Large intestine (tissue), 3 donors: ENCODE measurements at regions not wholly inside any gene's neighbourhood (a gene's known extent, or its start where the extent isn't known, plus 50 kb on each side); places are given as distances from the start of the nearest gene placed in this dataset.
A peak's percentile ranks its signal among the peaks of the same experiment; 100 is the strongest.
"Not testable (repeated sequence)": the region's sequence is repeated elsewhere in the genome, so short reads cannot be mapped to it uniquely, and the experiment has no call there.

ENCODE experiments used
- DNase-seq, 2 donors: peaks; one replicate each; pipeline versions ENCODE4 v3.0.0 to v3.0.0-alpha.2; 2013
- H3K27ac ChIP-seq: one replicate; pipeline ENCODE4 v1.5.1; 2013; ENCODE audit warnings: low read length
- H3K27me3 ChIP-seq: 2 replicates; pipeline ENCODE4 v1.6.1; 2013; ENCODE audit warnings: low read length; ENCODE audit not compliant: control insufficient read depth, insufficient read depth
- H3K36me3 ChIP-seq: 2 replicates; pipeline ENCODE4 v1.6.1; 2013; ENCODE audit warnings: low read length; ENCODE audit not compliant: control insufficient read depth, insufficient read depth
- H3K4me1 ChIP-seq: one replicate; pipeline ENCODE4 v1.6.1; 2013; ENCODE audit warnings: low read length; ENCODE audit not compliant: control insufficient read depth, insufficient read depth
- H3K4me3 ChIP-seq: one replicate; pipeline ENCODE4 v1.5.1; 2013; ENCODE audit warnings: low read length
- H3K9me3 ChIP-seq: one replicate; pipeline ENCODE4 v1.6.1; 2013; ENCODE audit warnings: mild to moderate bottlenecking, low read depth, low read length, moderate library complexity; ENCODE audit not compliant: control insufficient read depth
- WGBS: methylation state at CpG from one replicate; pipeline ENCODE4 v1.1.5; 2013; ENCODE audit warnings: low lambda C conversion rate; ENCODE audit not compliant: insufficient coverage; 5-methylcytosine and 5-hydroxymethylcytosine counted together

- WGBS: no CpG with 5 or more reads among the region's 15 CpGs
- Histone ChIP-seq H3K4me1 (peaks cover 4% of the 10 kb centered on the region), H3K4me3 (no peak overlapping the region), H3K27me3 (no peaks in the 10 kb centered on the region), H3K27ac (no peak overlapping the region), H3K9me3 (peaks cover 12% of the 10 kb centered on the region), H3K36me3 (no peaks in the 10 kb centered on the region)
- DNase-seq: no peak
Observed at GRCh38 chr17:43315858-43316521, 82.2 kb upstream of the RNU2-1 start.

- WGBS: 0% methylated on average over 2 of the region's 32 CpGs
- no peak overlapping the region for H3K27ac ChIP-seq
- DNase-seq: no peak
- H3K9me3 ChIP-seq: peaks cover 12% of the 10 kb centered on the region
- no peaks in the 10 kb centered on the region for H3K27me3 ChIP-seq
- no peaks in the 10 kb centered on the region for H3K36me3 ChIP-seq
- no peak overlapping the region for H3K4me3 ChIP-seq
- H3K4me1 ChIP-seq: peaks cover 4% of the 10 kb centered on the region
Observed at GRCh38 chr17:43315369-43315768, 81.6 kb upstream of the RNU2-1 start.

GRCh38 chr17:43314611-43315011, 80.8 kb upstream of the RNU2-1 start:
- peak in 1 of 2 donors; percentile 28 for DNase-seq
- WGBS: no CpG with 5 or more reads among the region's 3 CpGs
- Histone ChIP-seq H3K27ac (no peak overlapping the region), H3K9me3 (peaks cover 9% of the 10 kb centered on the region), H3K36me3 (no peaks in the 10 kb centered on the region), H3K27me3 (no peaks in the 10 kb centered on the region), H3K4me3 (no peak overlapping the region), H3K4me1 (peaks cover 4% of the 10 kb centered on the region)

DNA sequence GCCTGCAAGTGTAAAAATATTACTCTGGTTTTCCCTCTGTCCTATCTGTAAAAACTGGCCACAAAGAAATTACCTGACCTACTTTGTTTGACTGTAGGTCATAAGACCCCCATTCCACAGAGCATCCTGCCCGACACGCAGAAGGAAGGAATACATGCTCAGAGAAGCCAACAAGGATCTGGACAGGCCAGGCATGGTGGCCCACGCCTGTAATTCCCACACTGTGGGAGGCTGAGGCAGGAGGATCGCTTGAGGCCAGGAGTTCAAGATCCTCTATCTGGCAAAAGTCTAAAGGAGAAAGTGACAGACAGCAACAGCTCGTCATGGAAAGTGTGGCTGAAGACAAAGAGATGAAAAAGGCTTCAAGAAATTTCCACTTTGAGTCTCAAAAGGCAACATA, 78.2 kb upstream of the RNU2-1 start:
- no peaks in the 10 kb centered on the region for H3K36me3 ChIP-seq
- WGBS: 60% methylated on average over 1 of the region's 5 CpGs
- no peaks in the 10 kb centered on the region for H3K27me3 ChIP-seq
- no peaks in the 10 kb centered on the region for H3K4me1 ChIP-seq
- no peak overlapping the region for H3K4me3 ChIP-seq
- no peak for DNase-seq
- no peak overlapping the region for H3K27ac ChIP-seq
- H3K9me3 ChIP-seq: no peaks in the 10 kb centered on the region

DNA sequence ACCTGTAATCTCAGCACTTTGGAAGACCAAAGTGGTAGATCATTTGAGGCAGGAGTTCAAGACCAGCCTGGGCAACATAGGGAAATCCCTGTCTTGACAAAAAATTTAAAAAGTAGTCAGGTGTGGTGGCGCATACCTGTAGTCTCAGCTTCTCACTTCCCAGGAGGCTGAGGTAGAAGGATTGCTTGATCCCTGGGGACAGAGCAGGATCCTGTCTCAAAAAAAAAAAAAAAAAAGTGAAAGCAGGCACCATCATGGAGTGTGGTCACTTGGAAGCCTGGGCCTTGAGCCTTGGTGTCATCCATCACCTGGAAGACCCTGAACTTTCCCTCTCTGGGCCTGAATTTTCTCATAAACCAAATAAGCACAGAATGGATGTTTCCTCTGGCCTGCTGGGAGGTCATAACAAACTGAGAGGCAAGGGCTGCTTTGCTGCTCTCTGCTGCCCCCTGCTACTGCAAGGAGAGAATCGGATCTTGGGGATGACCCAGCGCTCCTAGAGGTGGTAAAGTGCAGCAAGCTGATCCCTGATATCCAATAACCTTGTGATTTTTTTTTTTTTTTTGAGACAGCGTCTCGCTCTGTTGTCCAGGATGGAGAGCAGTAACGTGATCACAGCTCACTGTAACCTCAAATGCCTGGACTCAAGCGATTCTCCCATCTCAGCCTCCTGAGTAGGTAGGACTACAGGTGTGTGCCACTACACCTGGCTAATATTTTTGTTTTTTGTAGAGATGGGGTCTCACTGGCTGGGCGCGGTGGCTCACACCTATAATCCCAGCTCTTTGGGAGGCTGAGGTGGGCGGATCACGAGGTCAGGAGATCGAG, 75.9 kb upstream of the RNU2-1 start:
- Histone ChIP-seq H3K4me1 (no peaks in the 10 kb centered on the region), H3K9me3 (no peaks in the 10 kb centered on the region), H3K27me3 (no peaks in the 10 kb centered on the region), H3K4me3 (no peak overlapping the region), H3K36me3 (no peaks in the 10 kb centered on the region), H3K27ac (no peak overlapping the region)
- no CpG with 5 or more reads among the region's 12 CpGs for WGBS
- no peak for DNase-seq

DNA sequence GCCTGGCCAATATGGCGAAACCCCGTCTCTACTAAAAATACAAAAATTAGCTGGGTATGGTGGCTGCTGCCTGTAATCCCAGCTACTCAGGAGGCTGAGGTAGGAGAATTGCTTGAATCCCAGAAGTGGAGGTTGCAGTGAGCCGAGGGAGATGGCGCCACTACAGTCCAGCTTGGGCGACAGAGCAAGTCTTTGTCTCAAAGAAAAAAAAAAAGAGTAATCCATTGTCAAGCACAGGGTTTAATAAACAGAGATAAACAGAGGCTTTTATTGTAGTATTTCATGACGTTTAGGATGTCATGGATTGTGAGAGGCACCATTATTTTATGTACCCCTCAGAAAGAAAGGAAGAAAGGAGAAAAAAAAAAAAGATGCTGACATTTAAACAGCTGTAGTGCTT, 75.2 kb upstream of the RNU2-1 start:
- WGBS: 31% methylated on average over 1 of the region's 6 CpGs
- H3K4me1 ChIP-seq: no peaks in the 10 kb centered on the region
- H3K27ac ChIP-seq: no peak overlapping the region
- H3K36me3 ChIP-seq: no peaks in the 10 kb centered on the region
- no peak overlapping the region for H3K4me3 ChIP-seq
- H3K27me3 ChIP-seq: no peaks in the 10 kb centered on the region
- DNase-seq: no peak
- H3K9me3 ChIP-seq: no peaks in the 10 kb centered on the region

- H3K4me3 ChIP-seq, DNase-seq, H3K27ac ChIP-seq, H3K36me3 ChIP-seq, H3K27me3 ChIP-seq, H3K9me3 ChIP-seq, H3K4me1 ChIP-seq: not testable (repeated sequence)
- WGBS: no CpG with 5 or more reads among the region's 23 CpGs
Observed at GRCh38 chr17:43304792-43305191, 71.0 kb upstream of the RNU2-1 start.

GRCh38 chr17:43303049-43303448, 69.3 kb upstream of the RNU2-1 start:
- DNase-seq, H3K36me3 ChIP-seq, H3K4me3 ChIP-seq, H3K4me1 ChIP-seq, H3K27ac ChIP-seq, H3K27me3 ChIP-seq, H3K9me3 ChIP-seq: not testable (repeated sequence)
- no CpG with 5 or more reads among the region's 5 CpGs for WGBS

DNA sequence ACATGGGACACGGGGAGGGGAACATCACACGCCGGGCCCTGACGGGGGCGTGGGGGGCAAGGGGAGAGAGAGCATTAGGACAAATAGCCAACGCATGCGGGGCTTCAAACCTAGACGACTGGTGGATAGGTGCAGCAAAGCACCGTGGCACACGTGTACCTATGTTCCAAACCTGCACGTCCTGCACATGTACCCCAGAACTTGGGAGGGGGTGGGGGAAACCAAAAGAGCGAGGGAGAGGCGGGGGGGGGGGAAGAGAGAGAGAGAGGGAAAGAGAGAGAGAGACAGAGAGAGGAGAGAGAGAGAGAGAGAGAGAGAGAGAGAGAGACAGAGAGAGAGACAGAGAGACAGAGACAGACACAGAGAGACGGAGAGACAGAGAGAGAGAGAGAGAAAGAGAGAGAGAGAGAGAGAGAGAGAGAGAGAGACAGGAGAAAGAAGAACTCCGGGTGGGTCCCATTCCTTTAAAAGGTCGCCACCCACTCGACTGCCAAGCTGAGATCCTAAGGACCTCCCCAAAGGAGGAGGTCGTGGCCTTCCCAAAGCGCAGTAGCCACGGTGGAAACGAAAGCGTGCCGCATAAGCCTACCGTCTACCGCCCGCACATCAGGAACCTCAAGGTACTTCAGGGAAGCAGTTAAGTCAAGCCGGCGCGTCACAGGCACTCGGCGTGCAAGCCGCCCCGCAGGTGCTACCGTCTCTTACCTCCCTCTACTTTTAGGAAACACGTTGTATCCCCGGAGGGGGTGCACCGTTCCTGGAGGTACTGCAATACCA, 65.7 kb upstream of the RNU2-1 start:
- H3K4me3 ChIP-seq, DNase-seq, H3K27me3 ChIP-seq, H3K9me3 ChIP-seq, H3K27ac ChIP-seq, H3K36me3 ChIP-seq, H3K4me1 ChIP-seq: not testable (repeated sequence)
- WGBS: no CpG with 5 or more reads among the region's 37 CpGs

GRCh38 chr17:43289670-43290069, 55.9 kb upstream of the RNU2-1 start:
- H3K9me3 ChIP-seq, H3K27ac ChIP-seq, H3K4me3 ChIP-seq, H3K4me1 ChIP-seq, H3K36me3 ChIP-seq, DNase-seq, H3K27me3 ChIP-seq: not testable (repeated sequence)
- WGBS: no CpG with 5 or more reads among the region's 11 CpGs
